Lower leg skin (tissue), 3 donors: ENCODE measurements at regions not wholly inside any gene's neighbourhood (a gene's known extent, or its start where the extent isn't known, plus 50 kb on each side); places are given as distances from the start of the nearest gene placed in this dataset.

Experiments used
- CTCF ChIP-seq, 3 donors: fragments of 450-650 bp; IDR thresholded peaks; one replicate each; pipeline ENCODE4 v1.5.1; 2016; ENCODE audit warnings: antibody characterized with exemption in 3 of 3, mild to moderate bottlenecking in 3 of 3, moderate library complexity in 2 of 3
- POLR2A ChIP-seq, 2 donors: fragments of 450-650 bp; IDR thresholded peaks; one replicate each; pipeline ENCODE4 v1.6.1; 2016 to 2017; ENCODE audit warnings: antibody characterized with exemption in 2 of 2, mild to moderate bottlenecking in 1 of 2, moderate library complexity in 1 of 2

GRCh38 chr4:100823066-100823992 is 305.5 kb upstream of the EMCN start:
- TF ChIP-seq CTCF (IDR thresholded peaks at IDR 0.05) (no peak), POLR2A (IDR thresholded peaks at IDR 0.05) (no peak)
